ENCODE measurements at regions not wholly inside any gene's neighbourhood (a gene's known extent, or its start where the extent isn't known, plus 50 kb on each side); places are given as distances from the start of the nearest gene placed in this dataset.

GRCh38 chr5:56303511-56303910 lies 70.4 kb upstream of the ANKRD55 start:
- TF ChIP-seq POLR2A (IDR thresholded peaks at IDR 0.05; ENCODE audit: low read depth, low read length) = no peak
- TF ChIP-seq TAF1 (IDR thresholded peaks at IDR 0.05; ENCODE audit: borderline replicate concordance, low read depth, low read length) = no peak
- TF ChIP-seq POLR2AphosphoS5 (IDR thresholded peaks at IDR 0.05; ENCODE audit: low read depth, low read length) = no peak
